Type B pancreatic cell (in vitro differentiated cells): ENCODE measurements at regions not wholly inside any gene's neighbourhood (a gene's known extent, or its start where the extent isn't known, plus 50 kb on each side); places are given as distances from the start of the nearest gene placed in this dataset.
"Not testable (repeated sequence)": the region's sequence is repeated elsewhere in the genome, so short reads cannot be mapped to it uniquely, and the experiment has no call there.

Experiments
- DNase-seq: peaks from one replicate; pipeline ENCODE4 v3.0.0; 2021; ENCODE audit warnings: mixed read lengths; ENCODE audit not compliant: unreplicated experiment; ENCODE audit errors: extremely low spot score
- H3K27ac Mint-ChIP-seq: 2 replicates; pipeline ENCODE4 v1.8.0; 2021; ENCODE audit warnings: mild to moderate bottlenecking, mixed read lengths
- H3K27me3 Mint-ChIP-seq: 2 replicates; pipeline ENCODE4 v1.8.0; 2021; ENCODE audit warnings: mixed read lengths
- H3K36me3 Mint-ChIP-seq: 2 replicates; pipeline ENCODE4 v1.8.0; 2021; ENCODE audit warnings: mixed read lengths
- H3K4me1 Mint-ChIP-seq: one replicate; pipeline ENCODE4 v1.8.0; 2021; ENCODE audit warnings: mixed read lengths; ENCODE audit not compliant: unreplicated experiment
- H3K4me3 Mint-ChIP-seq: 2 replicates; pipeline ENCODE4 v1.8.0; 2021; ENCODE audit warnings: mild to moderate bottlenecking, mixed read lengths
- H3K9me3 Mint-ChIP-seq: 2 replicates; pipeline ENCODE4 v1.8.0; 2021; ENCODE audit warnings: mixed read lengths
- CTCF ChIP-seq: fragments of 200-600 bp; sonication (generic); conservative IDR thresholded peaks from 2 replicates; pipeline ENCODE4 v1.5.0; 2021; ENCODE audit warnings: antibody characterized with exemption, mild to moderate bottlenecking

- Mint-ChIP-seq H3K36me3 (no peaks in the 10 kb centered on the region), H3K27me3 (peaks cover 7% of the 10 kb centered on the region), H3K9me3 (peaks cover 3% of the 10 kb centered on the region), H3K4me1 (no peaks in the 10 kb centered on the region), H3K4me3 (no peak overlapping the region), H3K27ac (no peak overlapping the region)
- no peak for DNase-seq
- no peak for TF ChIP-seq CTCF
Observed at GRCh38 chr10:22810643-22811465, 96.5 kb upstream of the PIP4K2A start.

GRCh38 chr10:22807238-22807637, 92.9 kb upstream of the PIP4K2A start:
- Mint-ChIP-seq H3K4me3 (no peak overlapping the region), H3K36me3 (no peaks in the 10 kb centered on the region), H3K27ac (no peak overlapping the region), H3K9me3 (no peaks in the 10 kb centered on the region), H3K4me1 (peaks cover 5% of the 10 kb centered on the region), H3K27me3 (peaks cover 10% of the 10 kb centered on the region)
- DNase-seq = no peak
- TF ChIP-seq CTCF = no peak

- no peak overlapping the region for H3K27ac Mint-ChIP-seq
- H3K27me3 Mint-ChIP-seq = peaks cover 6% of the 10 kb centered on the region
- no peak for TF ChIP-seq CTCF
- no peak for DNase-seq
- H3K9me3 Mint-ChIP-seq = no peaks in the 10 kb centered on the region
- H3K4me3 Mint-ChIP-seq = no peak overlapping the region
- H3K36me3 Mint-ChIP-seq = no peaks in the 10 kb centered on the region
- peaks cover 5% of the 10 kb centered on the region for H3K4me1 Mint-ChIP-seq
Observed at GRCh38 chr10:22805304-22805703, 90.9 kb upstream of the PIP4K2A start.

GRCh38 chr10:22803261-22803885, 89.0 kb upstream of the PIP4K2A start:
- TF ChIP-seq CTCF = no peak
- DNase-seq = no peak

GRCh38 chr10:22801785-22802184, 87.4 kb upstream of the PIP4K2A start:
- DNase-seq = no peak
- Mint-ChIP-seq H3K27ac (no peak overlapping the region), H3K4me1 (peaks cover 5% of the 10 kb centered on the region), H3K27me3 (peaks cover 6% of the 10 kb centered on the region), H3K4me3 (no peak overlapping the region), H3K36me3 (no peaks in the 10 kb centered on the region), H3K9me3 (no peaks in the 10 kb centered on the region)
- no peak for TF ChIP-seq CTCF

More at GRCh38 chr10:22803261-22803885, 89.0 kb upstream of the PIP4K2A start:
- Mint-ChIP-seq H3K4me1 (peaks cover 5% of the 10 kb centered on the region), H3K4me3 (no peak overlapping the region), H3K27ac (no peak overlapping the region), H3K27me3 (peaks cover 6% of the 10 kb centered on the region), H3K9me3 (no peaks in the 10 kb centered on the region), H3K36me3 (no peaks in the 10 kb centered on the region)

- H3K4me3 Mint-ChIP-seq, H3K27ac Mint-ChIP-seq, H3K27me3 Mint-ChIP-seq, H3K36me3 Mint-ChIP-seq, DNase-seq, H3K4me1 Mint-ChIP-seq, H3K9me3 Mint-ChIP-seq: not testable (repeated sequence)
Observed at GRCh38 chr10:22797796-22798195, 83.4 kb upstream of the PIP4K2A start.
